IMR-90 (cell line): ENCODE measurements at regions not wholly inside any gene's neighbourhood (a gene's known extent, or its start where the extent isn't known, plus 50 kb on each side); places are given as distances from the start of the nearest gene placed in this dataset.

Source experiments
- ATAC-seq: fragments of 200-7000 bp; cut with Tn5 transposase; 2 replicates; pipeline ENCODE4 v1.9.1; 2020; ENCODE audit warnings: low read depth, mild to moderate bottlenecking, moderate library complexity
- BruUV-seq: library from RNA; stranded (reverse); fragments of 400-500 nt; replicated peaks from 2 replicates; lab custom pipeline; 2021; lab: Mats Ljungman, UMichigan
- CTCF ChIA-PET: fragments of 300-600 bp; formaldehyde crosslinking; extraction: SDS; loops from one replicate; lab custom pipeline; 2021; ENCODE audit warnings: antibody characterized with exemption; lab: Yijun Ruan, JAX
- POLR2A ChIA-PET: fragments of 300-600 bp; sonication (Branson Sonifier 250); formaldehyde crosslinking; loops from one replicate; lab custom pipeline; 2022; ENCODE audit warnings: antibody characterized with exemption; ENCODE audit not compliant: unreplicated experiment; lab: Charles Lee
- DNase-seq: peaks from one replicate; pipeline ENCODE4 v3.0.0; 2013
- H2AFZ ChIP-seq: replicated peaks from 2 replicates; pipeline ENCODE3; 2013; ENCODE audit warnings: low read length, mild to moderate bottlenecking; ENCODE audit not compliant: poor library complexity
- H2AK5ac ChIP-seq: 2 replicates; pipeline ENCODE4 v1.6.1; 2013; ENCODE audit warnings: low read depth, low read length, inconsistent platforms
- H2AK9ac ChIP-seq: replicated peaks from 2 replicates; pipeline ENCODE3; 2013; ENCODE audit warnings: mild to moderate bottlenecking, low read depth, low read length, moderate library complexity; ENCODE audit not compliant: poor library complexity
- H2BK120ac ChIP-seq: 2 replicates; pipeline ENCODE4 v1.6.1; 2013; ENCODE audit warnings: low read depth, low read length, inconsistent platforms
- H2BK15ac ChIP-seq: 3 replicates; pipeline ENCODE4 v1.6.1; 2013; ENCODE audit warnings: low read depth, low read length, inconsistent platforms
- H2BK20ac ChIP-seq: 2 replicates; pipeline ENCODE4 v1.6.1; 2013; ENCODE audit warnings: low read depth, mild to moderate bottlenecking, inconsistent platforms, low read length, moderate library complexity
- H2BK5ac ChIP-seq: 2 replicates; pipeline ENCODE4 v1.6.1; 2013; ENCODE audit warnings: mild to moderate bottlenecking, low read depth, low read length, inconsistent platforms; ENCODE audit not compliant: poor library complexity, severe bottlenecking
- H3K14ac ChIP-seq: replicated peaks from 2 replicates; pipeline ENCODE4 v1.6.1; 2013; ENCODE audit warnings: low read depth, low read length, inconsistent platforms
- H3K18ac ChIP-seq: 2 replicates; pipeline ENCODE4 v1.6.1; 2013; ENCODE audit warnings: low read depth, low read length, control low read depth
- H3K23ac ChIP-seq: 2 replicates; pipeline ENCODE4 v1.6.1; 2013; ENCODE audit warnings: low read depth, low read length, inconsistent platforms
- H3K27ac ChIP-seq: 2 replicates; pipeline ENCODE4 v1.5.1; 2013; ENCODE audit warnings: mild to moderate bottlenecking, control low read depth, low read length; ENCODE audit not compliant: insufficient read depth
- H3K27me3 ChIP-seq: 2 replicates; pipeline ENCODE4 v1.6.1; 2013; ENCODE audit warnings: low read length; ENCODE audit not compliant: control insufficient read depth, insufficient read depth
- H3K36me3 ChIP-seq: 2 replicates; pipeline ENCODE4 v1.6.1; 2013; ENCODE audit warnings: low read length, mixed read lengths; ENCODE audit not compliant: control insufficient read depth, insufficient read depth
- H3K4ac ChIP-seq: 2 replicates; pipeline ENCODE4 v1.6.1; 2013; ENCODE audit warnings: low read depth, low read length, inconsistent platforms
- H3K4me1 ChIP-seq: 2 replicates; pipeline ENCODE4 v1.6.1; 2013; ENCODE audit warnings: low read length, mixed read lengths; ENCODE audit not compliant: control insufficient read depth, insufficient read depth
- H3K4me2 ChIP-seq: 2 replicates; pipeline ENCODE4 v1.6.1; 2013; ENCODE audit warnings: low read depth, mild to moderate bottlenecking, control low read depth, low read length, moderate library complexity
- H3K4me3 ChIP-seq: 2 replicates; pipeline ENCODE4 v1.5.1; 2013; ENCODE audit warnings: low read depth, mild to moderate bottlenecking, control low read depth, low read length, moderate library complexity; ENCODE audit not compliant: insufficient read depth
- H3K56ac ChIP-seq: 2 replicates; pipeline ENCODE4 v1.6.1; 2013; ENCODE audit warnings: low read length, inconsistent platforms; ENCODE audit not compliant: insufficient read depth; ENCODE audit errors: extremely low read depth
- H3K79me1 ChIP-seq, 2 experiments: 2 replicates each; pipeline ENCODE4 v1.6.1; 2013; ENCODE audit warnings: low read length in 2 of 2, inconsistent platforms in 1 of 2, low read depth in 1 of 2
- H3K9ac ChIP-seq: 2 replicates; pipeline ENCODE4 v1.6.1; 2013; ENCODE audit warnings: low read depth, low read length, control low read depth
- H3K9me1 ChIP-seq: 2 replicates; pipeline ENCODE4 v1.6.1; 2013; ENCODE audit warnings: low read length, inconsistent platforms; ENCODE audit not compliant: insufficient read depth
- H3K9me3 ChIP-seq: 2 replicates; pipeline ENCODE4 v1.6.1; 2013; ENCODE audit warnings: low read length; ENCODE audit not compliant: control insufficient read depth, insufficient read depth
- H4K20me1 ChIP-seq: 2 replicates; pipeline ENCODE4 v1.6.1; 2013; ENCODE audit warnings: low read length, inconsistent platforms; ENCODE audit not compliant: insufficient read depth
- H4K5ac ChIP-seq: 2 replicates; pipeline ENCODE4 v1.6.1; 2013; ENCODE audit warnings: mild to moderate bottlenecking, low read depth, low read length, control low read depth
- H4K8ac ChIP-seq, 2 experiments: 2 replicates each; pipeline ENCODE4 v1.6.1; 2013; ENCODE audit warnings: low read depth in 2 of 2, low read length in 2 of 2, control low read depth in 1 of 2, inconsistent platforms in 1 of 2
- H4K91ac ChIP-seq: 2 replicates; pipeline ENCODE4 v1.6.1; 2013; ENCODE audit warnings: low read depth, low read length, inconsistent platforms; ENCODE audit not compliant: insufficient read depth
- BHLHE40 ChIP-seq: fragments of 150-350 bp; IDR thresholded peaks from 2 replicates; pipeline ENCODE4 v1.6.1; 2016; ENCODE audit warnings: mild to moderate bottlenecking, low read depth, low read length
- CEBPB ChIP-seq: IDR thresholded peaks from 2 replicates; pipeline ENCODE4 v1.6.1; 2012; ENCODE audit warnings: low read depth, low read length, improper control_type of control experiment
- CHD1 ChIP-seq: IDR thresholded peaks from 2 replicates; pipeline ENCODE4 v1.6.1; 2012; ENCODE audit warnings: low read depth, low read length, improper control_type of control experiment
- FOS ChIP-seq: fragments of 150-350 bp; IDR thresholded peaks from 2 replicates; pipeline ENCODE4 v1.6.1; 2016; ENCODE audit warnings: low read depth, low read length
- MAFK ChIP-seq: IDR thresholded peaks from 2 replicates; pipeline ENCODE4 v1.6.1; 2012; ENCODE audit warnings: low read depth, low read length, improper control_type of control experiment
- MAZ ChIP-seq: IDR thresholded peaks from 2 replicates; pipeline ENCODE4 v1.6.1; 2012; ENCODE audit warnings: low read depth, mild to moderate bottlenecking, low read length, improper control_type of control experiment, moderate library complexity, borderline replicate concordance
- MXI1 ChIP-seq: IDR thresholded peaks from 2 replicates; pipeline ENCODE4 v1.6.1; 2012; ENCODE audit warnings: low read depth, mild to moderate bottlenecking, low read length, moderate library complexity, borderline replicate concordance
- NFE2L2 ChIP-seq: fragments of 150-350 bp; IDR thresholded peaks from 2 replicates; pipeline ENCODE4 v1.6.1; 2016; ENCODE audit warnings: low read depth, mild to moderate bottlenecking, low read length
- POLR2A ChIP-seq: IDR thresholded peaks from 2 replicates; pipeline ENCODE4 v1.6.1; 2012; ENCODE audit warnings: mild to moderate bottlenecking, low read depth, low read length
- RAD21 ChIP-seq: IDR thresholded peaks from 2 replicates; pipeline ENCODE4 v1.6.1; 2012; ENCODE audit warnings: low read length, improper control_type of control experiment
- RCOR1 ChIP-seq: IDR thresholded peaks from 2 replicates; pipeline ENCODE4 v1.6.1; 2012; ENCODE audit warnings: mild to moderate bottlenecking, low read length, improper control_type of control experiment; ENCODE audit not compliant: insufficient replicate concordance
- RFX5 ChIP-seq: IDR thresholded peaks from 2 replicates; pipeline ENCODE4 v1.8.0; 2012; ENCODE audit warnings: low read depth, mild to moderate bottlenecking, low read length, moderate library complexity
- SMC3 ChIP-seq: fragments of 150-350 bp; IDR thresholded peaks from 2 replicates; pipeline ENCODE4 v1.6.1; 2016; ENCODE audit warnings: low read depth, mild to moderate bottlenecking, antibody characterized with exemption, low read length, moderate library complexity
- USF2 ChIP-seq: fragments of 150-350 bp; IDR thresholded peaks from 2 replicates; pipeline ENCODE4 v1.6.1; 2017; ENCODE audit warnings: mild to moderate bottlenecking, antibody characterized with exemption, low read length, low read depth
- WGBS, 2 experiments: methylation state at CpG; one replicate each; pipeline versions ENCODE4 v1.1.5 to v1.1.7; 2013; ENCODE audit warnings: missing lambda C conversion rate in 2 of 2; ENCODE audit not compliant: insufficient read length in 1 of 2; ENCODE audit errors: extremely low coverage in 2 of 2; 5-methylcytosine and 5-hydroxymethylcytosine counted together
- dilution Hi-C: fragments of 300-500 bp; cut with HindIII; formaldehyde crosslinking; loops from one replicate; pipeline ENCODE4 v1.14.3; 2018; ENCODE audit warnings: low sequenced_read_pairs; ENCODE audit not compliant: unreplicated experiment
- in situ Hi-C: fragments of 300-500 bp; cut with MboI; formaldehyde crosslinking; loops from 3 replicates; pipeline ENCODE4 v1.14.3; 2019; ENCODE audit warnings: low sequenced_read_pairs, inconsistent platforms, mixed read lengths
- intact Hi-C: fragments of 100-400 bp; cut with micrococcal nuclease; formaldehyde crosslinking; loops from 2 replicates; pipeline ENCODE4 v1.10.0; 2022
- TF ChIP-seq, protein P1 (sequence below): fragments of 150-350 bp; IDR thresholded peaks from 2 replicates; pipeline ENCODE4 v1.6.1; 2016; ENCODE audit warnings: low read depth, mild to moderate bottlenecking, low read length, moderate library complexity, borderline replicate concordance
- TF ChIP-seq, protein P2 (sequence below): conservative IDR thresholded peaks from 2 replicates; pipeline ENCODE4 v1.5.1; 2012; ENCODE audit warnings: mild to moderate bottlenecking, low read depth, low read length, improper control_type of control experiment

DNA sequence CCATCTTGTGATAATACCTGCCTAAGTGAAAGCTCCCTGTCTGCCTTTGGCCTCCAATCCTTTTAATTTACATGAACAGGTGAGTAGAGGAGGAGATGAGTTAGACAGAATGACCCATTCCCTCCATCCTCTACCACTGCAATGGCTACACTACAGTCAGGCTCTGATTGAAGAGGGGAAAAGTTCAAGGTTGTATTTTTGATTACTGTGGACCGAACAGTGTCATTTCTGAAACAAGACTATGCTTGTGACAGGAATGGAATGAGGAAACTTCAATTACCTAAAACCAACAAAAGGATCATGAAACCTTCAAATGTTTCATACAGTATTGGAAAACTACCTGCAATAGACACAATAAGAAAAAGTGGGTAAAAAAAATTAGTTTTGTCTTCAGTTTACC lies 85.5 kb upstream of the GBE1 start:
- H3K27me3 ChIP-seq, result no peaks in the 10 kb centered on the region; the same call in 1 of the 2 replicates
- TF ChIP-seq RFX5, result no peak
- no peak for TF ChIP-seq NFE2L2
- no peak for TF ChIP-seq MAFK
- TF ChIP-seq RCOR1, result no peak
- no peak for TF ChIP-seq SMC3
- no peak for TF ChIP-seq USF2
- no peak for TF ChIP-seq CEBPB
- TF ChIP-seq MXI1, result no peak
- no peak for TF ChIP-seq RAD21
- TF ChIP-seq, protein P1, sequence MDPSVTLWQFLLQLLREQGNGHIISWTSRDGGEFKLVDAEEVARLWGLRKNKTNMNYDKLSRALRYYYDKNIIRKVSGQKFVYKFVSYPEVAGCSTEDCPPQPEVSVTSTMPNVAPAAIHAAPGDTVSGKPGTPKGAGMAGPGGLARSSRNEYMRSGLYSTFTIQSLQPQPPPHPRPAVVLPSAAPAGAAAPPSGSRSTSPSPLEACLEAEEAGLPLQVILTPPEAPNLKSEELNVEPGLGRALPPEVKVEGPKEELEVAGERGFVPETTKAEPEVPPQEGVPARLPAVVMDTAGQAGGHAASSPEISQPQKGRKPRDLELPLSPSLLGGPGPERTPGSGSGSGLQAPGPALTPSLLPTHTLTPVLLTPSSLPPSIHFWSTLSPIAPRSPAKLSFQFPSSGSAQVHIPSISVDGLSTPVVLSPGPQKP, result no peak
- no peak for TF ChIP-seq BHLHE40
- TF ChIP-seq POLR2A, result no peak
- TF ChIP-seq, protein P2, sequence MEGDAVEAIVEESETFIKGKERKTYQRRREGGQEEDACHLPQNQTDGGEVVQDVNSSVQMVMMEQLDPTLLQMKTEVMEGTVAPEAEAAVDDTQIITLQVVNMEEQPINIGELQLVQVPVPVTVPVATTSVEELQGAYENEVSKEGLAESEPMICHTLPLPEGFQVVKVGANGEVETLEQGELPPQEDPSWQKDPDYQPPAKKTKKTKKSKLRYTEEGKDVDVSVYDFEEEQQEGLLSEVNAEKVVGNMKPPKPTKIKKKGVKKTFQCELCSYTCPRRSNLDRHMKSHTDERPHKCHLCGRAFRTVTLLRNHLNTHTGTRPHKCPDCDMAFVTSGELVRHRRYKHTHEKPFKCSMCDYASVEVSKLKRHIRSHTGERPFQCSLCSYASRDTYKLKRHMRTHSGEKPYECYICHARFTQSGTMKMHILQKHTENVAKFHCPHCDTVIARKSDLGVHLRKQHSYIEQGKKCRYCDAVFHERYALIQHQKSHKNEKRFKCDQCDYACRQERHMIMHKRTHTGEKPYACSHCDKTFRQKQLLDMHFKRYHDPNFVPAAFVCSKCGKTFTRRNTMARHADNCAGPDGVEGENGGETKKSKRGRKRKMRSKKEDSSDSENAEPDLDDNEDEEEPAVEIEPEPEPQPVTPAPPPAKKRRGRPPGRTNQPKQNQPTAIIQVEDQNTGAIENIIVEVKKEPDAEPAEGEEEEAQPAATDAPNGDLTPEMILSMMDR, result no peak
- no peak for TF ChIP-seq FOS
- TF ChIP-seq CHD1, result no peak
- TF ChIP-seq MAZ, result no peak
- dilution Hi-C loops (no loop called here), in situ Hi-C loops (no loop called here), intact Hi-C loops (no loop called here)
- no peaks in the 10 kb centered on the region for H3K4me1 ChIP-seq
- H2AFZ ChIP-seq, result no peak overlapping the region
- H3K56ac ChIP-seq, result no peak overlapping the region
- BruUV-seq, result no TSS peak
- POLR2A ChIA-PET, result no interaction called here
- no peaks in the 10 kb centered on the region for H4K20me1 ChIP-seq
- no CpG with 5 or more reads among the region's 1 CpG for WGBS, 2 experiments
- no peak overlapping the region for H2BK5ac ChIP-seq
- DNase-seq, result no peak
- H3K9me1 ChIP-seq, result no peaks in the 10 kb centered on the region
- no peaks in the 10 kb centered on the region for H3K36me3 ChIP-seq
- H3K18ac ChIP-seq, result no peak overlapping the region
- CTCF ChIA-PET, result no interaction called here
- no peak overlapping the region for H2AK9ac ChIP-seq
- H3K4ac ChIP-seq, result no peak overlapping the region
- no peak overlapping the region for H2BK15ac ChIP-seq
- H3K79me1 ChIP-seq, result no peaks in the 10 kb centered on the region
- no peak overlapping the region for H2AK5ac ChIP-seq
- no peak overlapping the region for H2BK120ac ChIP-seq
- no peak overlapping the region for H3K27ac ChIP-seq
- no peak overlapping the region for H3K9ac ChIP-seq
- H3K4me2 ChIP-seq, result no peak overlapping the region
- ATAC-seq, result no peak
- no peak overlapping the region for H3K23ac ChIP-seq
- H2BK20ac ChIP-seq, result no peak overlapping the region
- no peak overlapping the region for H4K8ac ChIP-seq
- no peaks in the 10 kb centered on the region for H3K9me3 ChIP-seq
- H4K5ac ChIP-seq, result no peak overlapping the region
- no peak overlapping the region for H4K91ac ChIP-seq
- no peak overlapping the region for H3K14ac ChIP-seq
- H3K4me3 ChIP-seq, result no peak overlapping the region
